ENCODE measurements at regions not wholly inside any gene's neighbourhood (a gene's known extent, or its start where the extent isn't known, plus 50 kb on each side); places are given as distances from the start of the nearest gene placed in this dataset.
A peak's percentile ranks its signal among the peaks of the same experiment; 100 is the strongest.

DNA sequence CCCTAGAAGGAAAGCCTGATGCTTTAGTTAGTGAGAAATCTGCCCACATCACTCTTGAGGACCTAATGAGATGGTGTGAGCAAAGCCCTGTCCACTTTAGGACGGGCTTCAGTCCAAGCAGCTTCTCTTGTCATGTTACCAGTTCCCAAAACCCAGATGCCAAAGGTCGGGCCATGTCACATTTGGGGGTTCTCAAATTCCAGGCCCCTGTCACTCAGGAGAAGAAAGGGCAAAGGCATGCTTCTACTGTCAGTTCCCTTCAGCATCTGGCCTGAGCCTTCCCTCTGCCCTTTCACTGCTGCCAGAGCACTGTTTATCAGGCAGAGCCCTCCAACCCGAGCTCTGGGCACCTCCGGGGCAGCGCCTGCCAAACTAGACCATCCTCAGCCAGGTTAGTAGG lies 556.0 kb downstream of the BNC2 start:
- DNase-seq (ENCODE audit: low read depth in 2 of 2): no peak
- no peak overlapping the region for H2AFZ ChIP-seq (ENCODE audit: low read length)
- no peaks in the 10 kb centered on the region for H3K9me3 ChIP-seq (ENCODE audit: control insufficient read depth, insufficient read depth, low read depth, low read length)
- H3K27me3 ChIP-seq (ENCODE audit: control insufficient read depth, insufficient read depth, low read length): no peaks in the 10 kb centered on the region
- no peaks in the 10 kb centered on the region for H4K20me1 ChIP-seq (ENCODE audit: control insufficient read depth, extremely low read depth, insufficient read depth, low read length)
- peaks cover 2% of the 10 kb centered on the region for H3K4me1 ChIP-seq (ENCODE audit: control insufficient read depth, extremely low read depth, insufficient read depth, low read length)
- no peaks in the 10 kb centered on the region for H3K79me2 ChIP-seq (ENCODE audit: control insufficient read depth, insufficient read depth, low read length)
- H3K27ac ChIP-seq (ENCODE audit: insufficient read depth, low read length): no peak overlapping the region
- no peak overlapping the region for H3K4me3 ChIP-seq (replicated peaks in 1 of 4; ENCODE audit: control extremely low read depth in 1 of 4, insufficient read depth in 1 of 4, low read depth in 3 of 4, low read length in 4 of 4)
- H3K4me2 ChIP-seq (ENCODE audit: extremely low read depth, insufficient read depth, low read length): no peak overlapping the region
- H3K9ac ChIP-seq (ENCODE audit: insufficient read depth, low read length): no peak overlapping the region
- TF ChIP-seq, protein P1, sequence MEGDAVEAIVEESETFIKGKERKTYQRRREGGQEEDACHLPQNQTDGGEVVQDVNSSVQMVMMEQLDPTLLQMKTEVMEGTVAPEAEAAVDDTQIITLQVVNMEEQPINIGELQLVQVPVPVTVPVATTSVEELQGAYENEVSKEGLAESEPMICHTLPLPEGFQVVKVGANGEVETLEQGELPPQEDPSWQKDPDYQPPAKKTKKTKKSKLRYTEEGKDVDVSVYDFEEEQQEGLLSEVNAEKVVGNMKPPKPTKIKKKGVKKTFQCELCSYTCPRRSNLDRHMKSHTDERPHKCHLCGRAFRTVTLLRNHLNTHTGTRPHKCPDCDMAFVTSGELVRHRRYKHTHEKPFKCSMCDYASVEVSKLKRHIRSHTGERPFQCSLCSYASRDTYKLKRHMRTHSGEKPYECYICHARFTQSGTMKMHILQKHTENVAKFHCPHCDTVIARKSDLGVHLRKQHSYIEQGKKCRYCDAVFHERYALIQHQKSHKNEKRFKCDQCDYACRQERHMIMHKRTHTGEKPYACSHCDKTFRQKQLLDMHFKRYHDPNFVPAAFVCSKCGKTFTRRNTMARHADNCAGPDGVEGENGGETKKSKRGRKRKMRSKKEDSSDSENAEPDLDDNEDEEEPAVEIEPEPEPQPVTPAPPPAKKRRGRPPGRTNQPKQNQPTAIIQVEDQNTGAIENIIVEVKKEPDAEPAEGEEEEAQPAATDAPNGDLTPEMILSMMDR (conservative IDR thresholded peaks at IDR 0.05 in 1 of 2, IDR thresholded peaks at IDR 0.05 in 1 of 2; ENCODE audit: low read depth in 1 of 2, low read length in 2 of 2): no peak
- no peak for TF ChIP-seq EZH2 (IDR thresholded peaks at IDR 0.05; ENCODE audit: low read length, missing control alignments)
- H3K36me3 ChIP-seq (ENCODE audit: control insufficient read depth, insufficient read depth, low read length): no peaks in the 10 kb centered on the region

DNA sequence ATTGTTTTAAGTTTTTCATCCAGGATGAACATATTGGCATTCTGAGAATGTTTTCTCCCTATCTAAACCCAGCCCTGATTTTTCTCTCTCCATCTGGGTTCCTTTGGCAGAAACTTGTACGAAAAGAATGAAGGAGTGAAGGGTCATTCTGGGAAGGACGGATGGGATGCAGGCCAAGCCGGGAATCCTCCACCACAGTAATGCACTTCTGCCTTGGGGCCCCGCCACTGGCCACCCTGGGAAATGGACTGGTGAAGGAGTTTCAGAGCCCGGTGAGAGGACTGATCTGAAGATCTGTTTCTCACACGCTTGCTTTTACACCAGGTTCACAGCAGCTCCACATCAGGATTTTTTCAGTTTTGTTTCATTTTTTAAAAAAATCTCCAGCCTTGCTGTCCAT lies 554.8 kb downstream of the BNC2 start:
- Histone ChIP-seq H3K9me3 (ENCODE audit: control insufficient read depth, insufficient read depth, low read depth, low read length) (no peaks in the 10 kb centered on the region), H2AFZ (ENCODE audit: low read length) (no peak overlapping the region), H3K36me3 (ENCODE audit: control insufficient read depth, insufficient read depth, low read length) (no peaks in the 10 kb centered on the region), H3K79me2 (ENCODE audit: control insufficient read depth, insufficient read depth, low read length) (no peaks in the 10 kb centered on the region), H4K20me1 (ENCODE audit: control insufficient read depth, extremely low read depth, insufficient read depth, low read length) (no peaks in the 10 kb centered on the region), H3K27ac (ENCODE audit: insufficient read depth, low read length) (no peak overlapping the region), H3K27me3 (ENCODE audit: control insufficient read depth, insufficient read depth, low read length) (no peaks in the 10 kb centered on the region), H3K4me3 (replicated peaks in 1 of 4; ENCODE audit: control extremely low read depth in 1 of 4, insufficient read depth in 1 of 4, low read depth in 3 of 4, low read length in 4 of 4) (no peak overlapping the region), H3K4me2 (ENCODE audit: extremely low read depth, insufficient read depth, low read length) (no peak overlapping the region), H3K9ac (ENCODE audit: insufficient read depth, low read length) (no peak overlapping the region), H3K4me1 (ENCODE audit: control insufficient read depth, extremely low read depth, insufficient read depth, low read length) (peaks cover 2% of the 10 kb centered on the region)
- TF ChIP-seq, protein P1 (conservative IDR thresholded peaks at IDR 0.05 in 1 of 2, IDR thresholded peaks at IDR 0.05 in 1 of 2; ENCODE audit: low read depth in 1 of 2, low read length in 2 of 2): no peak
- no peak for TF ChIP-seq EZH2 (IDR thresholded peaks at IDR 0.05; ENCODE audit: low read length, missing control alignments)
- DNase-seq (ENCODE audit: low read depth in 2 of 2): peak; percentile 47 to 81

DNA sequence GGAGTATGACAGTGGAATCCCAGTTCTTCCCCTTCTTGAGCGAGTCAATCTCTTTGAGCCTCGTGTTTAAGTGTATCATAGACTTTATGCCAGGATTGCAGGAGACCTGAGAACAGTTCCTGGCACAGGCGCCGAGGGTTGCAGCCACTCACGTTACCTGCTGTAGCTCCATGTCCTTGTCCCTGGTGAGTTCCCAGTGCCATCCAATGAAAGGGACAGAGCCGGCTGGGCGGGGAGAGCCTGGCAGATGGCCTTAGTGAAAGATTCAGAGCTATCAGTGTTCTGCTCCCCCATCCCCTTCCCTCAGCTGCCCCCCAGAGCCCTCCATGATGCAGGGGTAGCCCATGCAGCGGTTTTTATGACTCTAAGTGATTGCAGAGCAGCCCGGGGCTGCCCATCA lies 554.0 kb downstream of the BNC2 start:
- no peak overlapping the region for H2AFZ ChIP-seq (ENCODE audit: low read length)
- no peak overlapping the region for H3K4me3 ChIP-seq (replicated peaks in 1 of 4; ENCODE audit: control extremely low read depth in 1 of 4, insufficient read depth in 1 of 4, low read depth in 3 of 4, low read length in 4 of 4)
- H3K79me2 ChIP-seq (ENCODE audit: control insufficient read depth, insufficient read depth, low read length): no peaks in the 10 kb centered on the region
- peaks cover 7% of the 10 kb centered on the region for H3K4me1 ChIP-seq (ENCODE audit: control insufficient read depth, extremely low read depth, insufficient read depth, low read length)
- no peak overlapping the region for H3K9ac ChIP-seq (ENCODE audit: insufficient read depth, low read length)
- no peaks in the 10 kb centered on the region for H3K36me3 ChIP-seq (ENCODE audit: control insufficient read depth, insufficient read depth, low read length)
- H3K27me3 ChIP-seq (ENCODE audit: control insufficient read depth, insufficient read depth, low read length): no peaks in the 10 kb centered on the region
- no peaks in the 10 kb centered on the region for H4K20me1 ChIP-seq (ENCODE audit: control insufficient read depth, extremely low read depth, insufficient read depth, low read length)
- no peak overlapping the region for H3K27ac ChIP-seq (ENCODE audit: insufficient read depth, low read length)
- TF ChIP-seq, protein P1 (conservative IDR thresholded peaks at IDR 0.05 in 1 of 2, IDR thresholded peaks at IDR 0.05 in 1 of 2; ENCODE audit: low read depth in 1 of 2, low read length in 2 of 2): no peak
- no peak for TF ChIP-seq EZH2 (IDR thresholded peaks at IDR 0.05; ENCODE audit: low read length, missing control alignments)
- DNase-seq (ENCODE audit: low read depth in 2 of 2): no peak
- H3K9me3 ChIP-seq (ENCODE audit: control insufficient read depth, insufficient read depth, low read depth, low read length): no peaks in the 10 kb centered on the region
- no peak overlapping the region for H3K4me2 ChIP-seq (ENCODE audit: extremely low read depth, insufficient read depth, low read length)

Data from fibroblast of lung (primary cell).